Suppressor macrophage treated with lipopolysaccharide for 1 hour (primary cell): ENCODE measurements at regions not wholly inside any gene's neighbourhood (a gene's known extent, or its start where the extent isn't known, plus 50 kb on each side); places are given as distances from the start of the nearest gene placed in this dataset.
A peak's percentile ranks its signal among the peaks of the same experiment; 100 is the strongest.

Experiments used
- DNase-seq, 3 donors: peaks; one replicate each; pipeline ENCODE4 v3.0.0-alpha.2; 2020 to 2022

GRCh38 chr11:134483291-134483690 is 71.2 kb upstream of the B3GAT1 start:
- no peak for DNase-seq

GRCh38 chr11:134482865-134483264 is 70.8 kb upstream of the B3GAT1 start:
- DNase-seq: no peak

- DNase-seq: no peak
Observed at GRCh38 chr11:134481933-134482527, 70.0 kb upstream of the B3GAT1 start.

- DNase-seq: no peak
Observed at GRCh38 chr11:134481135-134481534, 69.1 kb upstream of the B3GAT1 start.

GRCh38 chr11:134480136-134480712 is 68.2 kb upstream of the B3GAT1 start:
- DNase-seq: no peak

GRCh38 chr11:134479206-134480135 is 67.4 kb upstream of the B3GAT1 start:
- peak in 1 of 3 donors; percentile 7 for DNase-seq

GRCh38 chr11:134478611-134479010 is 66.6 kb upstream of the B3GAT1 start:
- peak in 1 of 3 donors; percentile 12 for DNase-seq

GRCh38 chr11:134478176-134478575 is 66.1 kb upstream of the B3GAT1 start:
- no peak for DNase-seq

- peak in 1 of 3 donors; percentile 8 for DNase-seq
Observed at GRCh38 chr11:134477486-134477885, 65.4 kb upstream of the B3GAT1 start.

- peak in 2 of 3 donors; percentile 0 to 8 for DNase-seq
Observed at GRCh38 chr11:134476435-134477021, 64.5 kb upstream of the B3GAT1 start.

GRCh38 chr11:134475951-134476350 is 63.9 kb upstream of the B3GAT1 start:
- DNase-seq: no peak

GRCh38 chr11:134474942-134475341 is 62.9 kb upstream of the B3GAT1 start:
- peak in 1 of 3 donors; percentile 2 for DNase-seq

GRCh38 chr11:134474070-134474860 is 62.2 kb upstream of the B3GAT1 start:
- DNase-seq: peak in 1 of 3 donors; percentile 4

- no peak for DNase-seq
Observed at GRCh38 chr11:134471716-134472455, 59.8 kb upstream of the B3GAT1 start.

GRCh38 chr11:134471087-134471715 is 59.2 kb upstream of the B3GAT1 start:
- DNase-seq: no peak

GRCh38 chr11:134470238-134470637 is 58.2 kb upstream of the B3GAT1 start:
- DNase-seq: no peak

- peak in 1 of 3 donors; percentile 5 for DNase-seq
Observed at GRCh38 chr11:134469627-134470026, 57.6 kb upstream of the B3GAT1 start.

GRCh38 chr11:134468796-134469195 is 56.8 kb upstream of the B3GAT1 start:
- no peak for DNase-seq

GRCh38 chr11:134468081-134468668 is 56.1 kb upstream of the B3GAT1 start:
- DNase-seq: no peak

- DNase-seq: no peak
Observed at GRCh38 chr11:134466610-134467567, 54.8 kb upstream of the B3GAT1 start.
